ENCODE measurements at regions not wholly inside any gene's neighbourhood (a gene's known extent, or its start where the extent isn't known, plus 50 kb on each side); places are given as distances from the start of the nearest gene placed in this dataset.

DNA sequence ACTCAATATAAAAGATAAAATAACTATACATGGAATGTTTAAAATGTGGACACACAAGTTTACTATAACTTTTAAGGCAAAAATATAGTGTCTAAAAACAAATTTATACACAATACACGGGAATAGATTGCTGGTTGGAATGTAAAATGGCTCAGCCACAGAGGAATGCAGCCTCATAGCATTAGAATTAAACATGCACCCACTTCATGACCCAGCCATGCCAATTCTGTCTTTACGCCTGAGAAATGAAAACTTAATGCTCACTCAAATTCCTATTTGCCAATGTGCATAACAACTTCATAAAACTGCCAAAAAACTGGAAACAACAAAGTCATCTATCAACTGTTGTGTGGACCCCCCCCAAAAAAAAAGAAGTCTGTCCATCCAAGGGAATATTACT lies 1006.6 kb upstream of the POU3F3 start:
- Histone ChIP-seq H3K27me3 (no peaks in the 10 kb centered on the region), H3K27ac (no peak overlapping the region), H3K9me3 (peaks cover 0 to 7% (median 0%) of the 10 kb centered on the region in 4 donors), H3K4me3 (no peak overlapping the region), H3K36me3 (no peaks in the 10 kb centered on the region), H3K4me1 (no peaks in the 10 kb centered on the region)
- TF ChIP-seq EP300 (IDR thresholded peaks at IDR 0.05) (no peak), POLR2A (IDR thresholded peaks at IDR 0.05) (no peak), CTCF (IDR thresholded peaks at IDR 0.05) (no peak)
- no peak for DNase-seq (ENCODE audit: low spot score in 2 of 2)
- 69 to 83% methylated on average over 2 of the region's 2 CpGs for WGBS, 2 donors

DNA sequence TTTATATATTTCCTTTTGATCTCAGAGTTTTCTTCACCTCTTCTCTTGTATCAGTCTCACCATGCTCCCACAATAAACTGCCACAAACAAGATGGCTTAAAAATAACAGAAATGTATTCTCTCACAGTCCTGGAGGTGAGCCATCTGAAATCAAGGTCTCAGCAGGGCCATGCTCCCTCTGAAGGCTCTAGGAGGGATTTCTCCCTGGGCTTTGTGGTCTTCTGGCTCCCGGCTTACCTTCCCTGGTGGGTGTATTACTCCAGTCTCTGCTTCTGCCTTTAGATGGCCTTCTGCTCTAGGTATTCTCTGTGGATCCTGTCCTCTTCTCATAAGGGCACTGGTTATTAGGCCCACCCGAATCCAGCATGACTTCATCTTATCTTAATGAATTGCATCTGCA lies 994.7 kb upstream of the POU3F3 start:
- Histone ChIP-seq H3K36me3 (no peaks in the 10 kb centered on the region), H3K9me3 (no peaks in the 10 kb centered on the region), H3K4me3 (no peak overlapping the region), H3K27ac (no peak overlapping the region), H3K27me3 (no peaks in the 10 kb centered on the region), H3K4me1 (no peaks in the 10 kb centered on the region)
- no peak for DNase-seq (ENCODE audit: low spot score in 2 of 2)
- TF ChIP-seq POLR2A (IDR thresholded peaks at IDR 0.05) (no peak), CTCF (IDR thresholded peaks at IDR 0.05) (no peak)
- 63 to 69% methylated on average over 2 of the region's 2 CpGs for WGBS, 2 donors

GRCh38 chr2:103860016-103860415 lies 993.9 kb upstream of the POU3F3 start:
- no peak for DNase-seq (ENCODE audit: low spot score in 2 of 2)
- TF ChIP-seq POLR2A (IDR thresholded peaks at IDR 0.05) (no peak), EP300 (IDR thresholded peaks at IDR 0.05) (no peak), CTCF (IDR thresholded peaks at IDR 0.05) (no peak)
- no peak overlapping the region for H3K27ac ChIP-seq
- H3K36me3 ChIP-seq: no peaks in the 10 kb centered on the region
- no peak overlapping the region for H3K4me3 ChIP-seq
- H3K27me3 ChIP-seq: no peaks in the 10 kb centered on the region
- H3K4me1 ChIP-seq: no peaks in the 10 kb centered on the region
- H3K9me3 ChIP-seq: no peaks in the 10 kb centered on the region
- WGBS, 2 donors: 87 to 88% methylated on average over 2 of the region's 2 CpGs

DNA sequence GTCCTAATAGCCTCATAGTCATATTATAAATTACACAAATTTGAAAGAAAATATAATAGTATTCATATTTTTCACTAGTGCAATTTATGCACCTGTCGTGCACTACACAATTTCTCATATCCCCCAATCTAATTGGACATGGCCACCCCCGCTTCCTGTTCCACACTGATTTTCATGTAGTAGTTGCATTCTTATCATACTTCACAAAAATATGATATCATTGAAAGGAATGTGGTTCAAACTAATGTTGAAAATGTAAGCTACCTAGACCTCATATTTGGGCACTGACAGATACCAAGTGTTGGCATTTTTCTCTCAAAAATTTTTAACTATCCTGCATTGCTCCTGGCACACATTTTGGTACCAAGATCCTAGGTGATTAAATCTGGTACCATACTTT lies 985.5 kb upstream of the POU3F3 start:
- H3K4me1 ChIP-seq: no peaks in the 10 kb centered on the region
- 82 to 86% methylated on average over 2 of the region's 2 CpGs for WGBS, 2 donors
- no peak for DNase-seq (ENCODE audit: low spot score in 2 of 2)
- TF ChIP-seq EP300 (IDR thresholded peaks at IDR 0.05) (no peak), POLR2A (IDR thresholded peaks at IDR 0.05) (no peak), CTCF (IDR thresholded peaks at IDR 0.05) (no peak)
- no peak overlapping the region for H3K27ac ChIP-seq
- peaks cover 0 to 6% (median 0%) of the 10 kb centered on the region in 4 donors for H3K9me3 ChIP-seq
- no peaks in the 10 kb centered on the region for H3K27me3 ChIP-seq
- no peaks in the 10 kb centered on the region for H3K36me3 ChIP-seq
- H3K4me3 ChIP-seq: no peak overlapping the region

- TF ChIP-seq EP300 (IDR thresholded peaks at IDR 0.05): no peak
- no peaks in the 10 kb centered on the region for H3K27me3 ChIP-seq
- DNase-seq (ENCODE audit: low spot score in 2 of 2): no peak
- H3K4me3 ChIP-seq: no peak overlapping the region
- peaks cover 0 to 6% (median 0%) of the 10 kb centered on the region in 4 donors for H3K9me3 ChIP-seq
- H3K27ac ChIP-seq: no peak overlapping the region
- H3K36me3 ChIP-seq: no peaks in the 10 kb centered on the region
- 45 to 48% methylated on average over 10 of the region's 10 CpGs for WGBS, 2 donors
- H3K4me1 ChIP-seq: no peaks in the 10 kb centered on the region
Measured at GRCh38 chr2:103873716-103874351, 980.1 kb upstream of the POU3F3 start.

DNA sequence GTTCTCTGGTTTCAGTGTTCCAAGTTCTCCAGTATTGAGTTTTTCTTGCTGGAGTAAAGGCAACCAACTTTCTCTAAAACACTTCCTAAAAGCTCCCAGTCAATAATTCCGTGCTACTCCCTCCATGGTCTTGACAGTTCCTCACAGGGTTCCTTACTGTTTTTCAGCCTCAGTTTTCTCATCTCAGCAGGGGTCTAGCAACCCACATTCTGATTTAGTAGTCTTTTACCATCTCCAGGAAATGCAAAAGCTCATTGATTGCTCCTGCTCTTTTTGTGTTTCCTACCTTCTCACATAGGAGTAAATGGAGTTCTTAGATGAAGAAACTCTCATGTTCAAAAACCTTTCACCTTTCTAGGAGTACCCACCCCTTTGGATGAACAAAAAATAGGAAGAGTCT lies 978.8 kb upstream of the POU3F3 start:
- Histone ChIP-seq H3K4me3 (no peak overlapping the region), H3K9me3 (peaks cover 0 to under 1% (median 0%) of the 10 kb centered on the region in 4 donors), H3K27ac (no peak overlapping the region), H3K36me3 (no peaks in the 10 kb centered on the region), H3K27me3 (no peaks in the 10 kb centered on the region), H3K4me1 (no peaks in the 10 kb centered on the region)
- 46 to 50% methylated on average over 1 of the region's 1 CpG for WGBS, 2 donors
- DNase-seq (ENCODE audit: low spot score in 2 of 2): no peak
- no peak for TF ChIP-seq EP300 (IDR thresholded peaks at IDR 0.05)
- TF ChIP-seq POLR2A (IDR thresholded peaks at IDR 0.05): no peak
- TF ChIP-seq CTCF (IDR thresholded peaks at IDR 0.05): no peak
